HG03432 (cell line): ENCODE measurements at regions not wholly inside any gene's neighbourhood (a gene's known extent, or its start where the extent isn't known, plus 50 kb on each side); places are given as distances from the start of the nearest gene placed in this dataset.
"Not testable (repeated sequence)": the region's sequence is repeated elsewhere in the genome, so short reads cannot be mapped to it uniquely, and the experiment has no call there.

Experiments
- ATAC-seq: cut with Tn5 transposase; IDR thresholded peaks from one replicate; pipeline ENCODE4 v1.9.1; 2021; ENCODE audit warnings: mild to moderate bottlenecking, moderate library complexity; ENCODE audit not compliant: unreplicated experiment

DNA sequence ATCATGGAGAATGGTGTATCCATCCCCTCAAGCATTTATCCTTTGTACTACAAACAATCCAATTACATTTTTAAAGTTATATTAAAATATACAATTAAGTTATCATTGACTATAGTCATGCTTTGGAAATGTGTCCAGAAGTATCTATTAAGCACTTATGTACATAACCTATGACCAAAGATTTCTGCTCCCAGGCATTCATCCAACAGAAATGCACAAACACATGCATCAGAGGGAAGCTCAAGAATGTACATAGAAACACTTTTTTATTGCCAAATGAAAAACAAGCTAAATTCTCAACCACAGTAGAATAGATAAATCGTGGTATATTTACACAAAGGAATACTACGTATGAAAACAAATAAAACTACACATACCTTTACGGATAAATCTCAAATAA lies 700.5 kb upstream of the ZNF608 start:
- no peak for ATAC-seq

DNA sequence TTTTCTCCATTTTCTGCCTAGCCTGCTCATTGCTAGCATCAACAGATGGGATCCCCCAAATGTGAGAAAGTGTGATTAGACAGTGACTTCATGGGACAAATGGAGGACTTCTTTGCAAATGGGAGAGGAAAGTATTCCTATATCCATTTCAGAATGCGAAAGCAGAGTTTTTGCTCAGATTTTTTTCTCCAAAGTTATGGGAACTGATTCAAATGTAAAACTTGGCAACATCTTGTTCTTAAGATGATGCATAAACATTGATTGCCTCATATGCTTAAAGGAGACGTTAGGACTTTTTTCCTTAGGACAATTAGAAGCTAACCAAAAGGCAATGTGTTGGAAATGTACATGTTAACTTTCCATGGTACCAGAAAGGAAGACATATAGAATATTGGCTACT lies 704.3 kb upstream of the ZNF608 start:
- no peak for ATAC-seq

DNA sequence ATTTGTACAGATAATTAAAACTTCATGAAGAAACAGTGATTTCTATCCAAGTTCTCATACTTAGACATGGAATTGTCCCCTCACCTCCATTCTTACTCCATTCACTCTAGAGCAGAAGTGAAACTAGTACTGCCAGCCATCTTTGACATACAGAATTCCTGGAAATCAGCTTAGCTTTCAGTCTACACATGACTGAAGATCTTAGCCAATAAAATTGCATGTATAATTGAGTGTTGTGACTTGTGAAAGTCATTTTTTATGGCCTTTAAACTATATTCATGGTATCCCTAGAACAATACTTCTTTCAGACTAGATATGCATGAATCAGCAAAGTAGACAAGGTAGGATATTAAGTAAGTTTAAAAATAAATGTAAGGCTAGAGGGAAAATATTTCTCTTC lies 705.2 kb upstream of the ZNF608 start:
- ATAC-seq: no peak

DNA sequence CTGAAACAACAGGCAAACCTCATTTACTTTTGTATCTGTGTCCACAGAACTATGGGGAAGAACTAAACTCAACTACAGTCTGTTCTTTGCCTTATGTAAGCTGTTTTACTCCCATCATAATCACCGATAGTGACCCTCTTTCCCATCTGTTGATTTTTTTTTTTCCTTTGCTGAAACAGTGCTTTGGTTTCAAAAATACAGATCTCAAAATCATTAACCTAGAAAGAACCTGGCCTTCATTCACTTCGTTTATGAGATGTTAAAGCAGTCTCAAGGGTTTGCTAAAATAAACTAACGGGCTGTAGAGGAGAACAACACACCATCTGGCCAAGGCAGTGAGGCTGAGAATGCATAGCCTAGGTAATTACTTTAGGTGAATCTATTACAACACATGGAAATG lies 706.6 kb upstream of the ZNF608 start:
- no peak for ATAC-seq

DNA sequence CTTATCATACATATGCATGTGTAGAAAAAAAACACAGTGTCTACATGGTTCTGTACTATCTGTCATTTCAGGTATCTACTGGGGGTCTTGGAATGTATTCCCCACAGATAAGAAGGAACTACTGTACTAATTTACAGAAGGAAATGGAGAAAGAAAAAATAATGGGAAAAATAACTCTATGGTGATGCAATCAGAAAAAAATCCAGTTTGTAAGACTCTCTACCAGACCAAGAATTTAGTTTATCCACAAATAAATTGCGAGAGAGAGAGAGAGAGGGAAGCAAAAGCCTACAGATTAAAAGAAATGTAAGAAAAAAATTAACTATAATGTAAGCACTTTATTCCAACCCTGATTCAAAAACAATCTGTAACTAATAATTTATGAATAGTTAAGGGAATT lies 708.6 kb upstream of the ZNF608 start:
- ATAC-seq: no peak

DNA sequence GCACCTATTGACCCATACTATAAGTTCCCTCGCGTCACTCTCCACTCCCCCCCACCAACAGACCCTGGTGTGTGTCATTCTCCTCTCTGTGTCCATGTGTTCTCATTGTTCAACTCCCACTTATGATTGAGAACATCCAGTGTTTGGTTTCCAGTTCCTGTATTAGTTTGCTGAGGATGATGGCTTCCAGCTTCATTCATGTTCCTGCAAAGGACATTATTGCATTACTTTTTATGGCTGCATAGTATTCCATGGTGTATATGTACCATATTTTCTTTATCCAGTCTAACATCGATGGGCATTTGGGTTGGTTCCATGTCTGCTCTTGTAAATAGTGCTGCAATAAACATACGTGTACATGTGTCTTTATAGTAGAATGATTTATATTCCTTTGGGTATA lies 709.6 kb upstream of the ZNF608 start:
- ATAC-seq: not testable (repeated sequence)

DNA sequence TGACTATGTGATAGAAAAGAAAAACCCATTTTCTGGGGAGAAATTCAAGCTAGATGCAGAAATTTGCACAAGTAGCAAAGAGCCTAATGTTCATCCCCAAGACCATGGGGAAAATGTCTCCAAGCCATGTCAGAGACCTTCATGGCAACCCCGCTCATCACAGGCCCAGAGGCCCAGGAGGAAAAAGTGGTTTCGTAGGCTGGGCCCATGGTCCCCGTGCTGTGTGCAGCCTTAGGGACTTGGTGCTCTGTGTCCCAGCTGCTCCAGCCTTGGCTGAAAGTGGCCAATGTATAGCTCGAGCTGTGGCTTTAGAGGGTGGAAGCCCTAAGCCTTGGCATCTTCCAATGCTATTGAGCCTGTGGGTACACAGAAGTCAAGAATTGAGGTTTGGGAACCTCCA lies 711.2 kb upstream of the ZNF608 start:
- ATAC-seq: no peak

DNA sequence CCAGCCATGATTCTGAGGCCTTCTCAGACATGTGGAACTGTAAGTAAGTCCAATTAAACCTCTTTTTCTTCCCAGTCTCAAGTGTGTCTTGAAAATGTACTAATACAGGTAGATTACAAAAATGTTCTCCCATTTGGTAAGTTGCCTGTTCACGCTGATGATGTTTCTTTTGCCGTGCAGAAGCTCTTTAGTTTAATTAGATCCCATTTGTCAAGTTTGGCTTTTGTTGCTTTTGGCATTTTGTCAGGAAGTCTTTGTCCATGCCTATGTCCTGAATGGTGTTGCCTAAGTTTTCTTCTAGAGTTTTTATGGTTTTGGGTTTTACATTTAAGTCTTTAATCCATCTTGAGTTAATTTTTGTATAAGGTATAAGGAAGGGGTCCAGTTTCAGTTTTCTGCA lies 712.5 kb upstream of the ZNF608 start:
- not testable (repeated sequence) for ATAC-seq

DNA sequence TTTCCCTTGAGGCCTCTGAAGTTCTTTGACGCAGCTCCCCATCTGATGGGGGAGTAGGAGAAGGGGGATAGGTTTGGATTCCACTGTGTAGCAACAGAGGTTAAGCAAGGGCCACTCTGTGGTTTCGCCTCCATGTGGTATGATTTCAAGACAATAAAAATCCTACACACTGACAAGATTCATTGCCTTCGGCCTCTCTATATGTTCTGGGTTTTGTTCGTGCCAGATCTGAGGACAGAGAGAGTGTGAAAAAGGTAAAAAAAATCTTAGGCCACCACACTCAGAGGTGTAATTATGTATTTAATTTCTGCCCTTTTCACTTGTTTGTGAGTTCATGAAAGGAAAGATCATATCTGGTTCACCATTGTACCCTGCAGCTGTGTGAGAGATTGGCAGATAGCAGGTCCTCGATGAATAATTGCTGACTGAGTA lies 715.2 kb upstream of the ZNF608 start:
- no peak for ATAC-seq

DNA sequence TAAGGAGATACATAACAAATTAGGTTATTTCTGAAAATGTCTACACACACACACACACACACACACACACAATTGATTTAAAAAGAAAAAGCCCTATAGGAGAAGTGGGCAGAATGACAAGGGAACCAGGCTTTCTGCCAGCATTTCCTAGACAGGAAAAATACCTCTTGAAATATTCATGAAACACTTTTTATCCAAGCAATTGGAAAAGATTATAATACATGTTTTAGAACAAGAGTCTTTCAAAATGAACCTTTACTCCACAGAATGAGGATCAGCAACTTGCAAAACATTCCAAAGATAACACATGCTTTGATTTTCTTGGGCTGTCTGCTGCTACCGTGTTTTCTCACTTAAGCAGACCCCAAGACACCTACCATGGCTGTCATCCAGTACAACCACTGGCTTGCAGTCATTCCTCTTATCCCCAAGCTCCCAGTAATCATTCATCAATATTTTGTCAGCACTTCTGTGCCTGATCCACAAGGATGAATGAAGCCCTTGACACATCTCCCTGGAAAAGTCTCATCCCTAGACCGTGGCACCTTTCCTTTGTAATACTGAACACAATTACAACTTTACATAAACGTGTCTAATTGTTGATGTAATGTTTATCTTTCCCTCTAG lies 717.1 kb upstream of the ZNF608 start:
- ATAC-seq: no peak

DNA sequence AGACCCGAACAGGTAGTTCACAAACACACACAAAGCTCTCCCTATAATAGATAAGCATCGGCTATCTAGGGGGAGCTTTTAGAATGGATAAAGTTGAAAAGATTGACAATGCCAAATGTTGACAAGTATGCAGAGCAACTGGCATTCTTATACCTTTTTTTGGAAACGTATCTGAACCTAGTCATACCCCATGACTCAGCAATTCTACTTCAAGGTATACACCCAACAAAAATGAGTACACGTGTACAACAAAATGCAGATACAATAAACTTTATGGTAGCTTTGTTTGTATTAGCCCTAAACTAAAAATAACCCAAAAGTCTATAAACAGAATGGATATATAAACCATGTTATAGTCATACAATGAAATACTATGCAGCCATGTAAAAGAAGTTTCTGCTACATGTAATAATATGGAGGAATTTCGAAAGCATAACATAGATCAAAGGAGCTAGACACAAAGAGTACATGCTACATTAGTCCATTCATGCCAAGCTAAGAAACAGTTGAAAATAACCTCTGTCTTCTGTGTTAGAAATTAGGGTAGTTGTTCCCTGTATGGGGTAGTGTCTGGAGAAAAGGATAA lies 718.5 kb upstream of the ZNF608 start:
- ATAC-seq: no peak

DNA sequence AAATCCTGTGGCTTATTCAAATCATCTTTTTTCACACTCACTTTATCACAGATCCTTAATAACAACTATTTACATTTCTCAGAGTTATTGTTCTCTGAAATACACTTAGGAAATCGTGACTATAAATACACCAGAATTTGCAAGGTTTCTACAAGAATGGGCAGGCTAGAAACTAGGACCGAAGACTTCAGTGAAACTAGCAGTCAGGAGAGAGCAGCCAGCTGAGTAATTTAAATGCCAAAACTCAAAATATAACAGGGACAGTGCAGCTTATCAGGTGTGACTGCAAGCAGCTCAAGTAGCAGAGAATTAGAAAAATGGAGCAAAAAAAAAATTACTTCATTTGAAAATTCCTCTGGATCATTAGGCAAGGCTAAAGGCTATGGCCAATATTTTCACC lies 719.3 kb upstream of the ZNF608 start:
- ATAC-seq: no peak

DNA sequence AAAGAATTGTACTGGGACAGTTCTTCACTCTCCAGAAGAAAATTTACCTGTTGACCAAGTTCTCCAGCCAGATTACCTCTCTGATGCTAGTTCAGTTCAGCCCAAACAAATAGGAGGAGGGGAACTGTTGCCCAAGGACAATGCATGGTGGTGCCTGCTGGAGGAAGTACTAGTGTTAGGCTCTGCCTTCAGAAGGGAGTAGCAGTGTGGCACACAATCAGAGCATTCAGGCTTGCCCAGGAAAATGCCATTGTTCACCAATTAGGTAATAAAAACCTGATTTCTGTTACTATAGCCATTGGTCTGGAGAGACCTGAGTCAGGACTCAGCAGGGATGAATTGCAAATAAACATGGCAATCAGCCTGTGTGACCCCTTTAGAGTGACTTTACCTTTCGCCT lies 720.8 kb upstream of the ZNF608 start:
- no peak for ATAC-seq

DNA sequence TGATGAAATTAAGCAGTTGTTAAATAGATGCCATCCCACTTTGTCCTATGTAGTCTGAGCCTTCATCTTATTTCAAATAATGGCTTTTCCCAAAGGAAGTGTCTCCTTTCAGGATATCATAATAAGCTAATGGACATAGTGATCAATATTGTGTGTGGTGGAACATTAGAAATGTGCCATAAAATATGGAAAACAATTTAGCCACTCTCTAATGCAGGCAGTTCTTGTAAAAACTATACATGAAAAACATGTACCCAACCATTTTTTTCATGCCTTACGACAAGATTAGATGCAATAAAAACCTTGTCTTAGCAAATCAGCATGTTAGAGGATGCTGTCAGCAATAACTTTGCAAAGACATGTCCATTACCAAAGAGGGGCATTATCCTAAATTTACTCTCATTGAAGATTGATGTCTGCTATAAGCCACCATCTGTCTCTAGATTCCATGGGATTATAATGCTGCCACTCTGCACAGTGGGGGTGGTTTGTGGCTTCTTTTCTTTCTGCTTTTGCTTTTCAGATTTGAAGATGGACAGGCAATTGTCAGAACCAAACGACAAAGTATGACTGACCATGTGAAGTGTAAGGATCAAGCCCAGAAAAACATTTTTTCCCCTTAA lies 724.0 kb upstream of the ZNF608 start:
- ATAC-seq: no peak

DNA sequence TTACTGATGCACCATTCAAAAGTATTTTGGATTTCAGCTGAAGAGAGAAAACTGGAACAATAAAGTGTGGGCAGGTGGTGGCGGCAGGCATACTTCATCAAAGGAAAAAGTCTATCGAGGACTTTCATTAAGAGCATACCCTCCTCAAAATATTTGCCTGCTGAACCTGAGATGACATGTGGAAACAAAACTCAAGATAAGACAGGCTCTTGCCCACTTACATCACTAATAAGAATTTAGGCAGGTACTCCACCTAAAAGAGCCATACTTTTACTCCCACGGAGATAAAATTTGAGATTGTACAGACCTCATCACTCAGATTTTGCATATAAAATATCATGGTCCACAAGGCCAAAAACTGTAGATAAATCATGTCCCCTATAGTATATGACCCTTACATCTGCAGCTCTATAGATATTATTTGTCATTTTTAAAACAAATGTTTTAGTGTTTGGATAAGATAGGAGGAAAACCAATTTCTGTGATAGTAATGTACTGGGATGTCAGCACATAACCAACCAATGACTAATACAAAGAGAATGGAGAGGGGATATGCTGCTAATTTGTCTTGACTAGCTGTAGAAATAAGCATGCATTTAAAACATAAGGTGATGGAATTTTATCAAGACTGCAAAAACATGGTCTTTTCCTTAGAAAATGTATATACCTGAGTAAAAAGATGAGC lies 730.6 kb upstream of the ZNF608 start:
- ATAC-seq: no peak

DNA sequence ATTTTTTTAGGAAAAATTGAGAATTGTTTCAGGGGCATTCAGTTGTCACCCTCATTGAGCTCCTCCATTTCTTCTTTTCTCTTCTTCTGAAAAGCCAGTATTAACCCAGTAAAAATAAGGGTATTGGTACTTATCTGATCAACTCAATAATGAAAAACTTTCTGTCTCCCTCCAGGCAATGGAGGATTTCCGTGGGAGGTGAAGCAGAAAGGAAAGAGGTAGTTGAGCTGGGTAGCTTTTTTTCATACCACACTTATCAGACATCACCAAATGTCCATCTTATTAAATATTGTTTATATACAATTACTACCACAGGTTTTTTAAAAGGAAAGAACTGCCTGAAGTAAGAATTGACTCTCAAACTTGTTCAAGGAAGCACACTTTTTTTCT lies 731.1 kb upstream of the ZNF608 start:
- ATAC-seq: no peak

DNA sequence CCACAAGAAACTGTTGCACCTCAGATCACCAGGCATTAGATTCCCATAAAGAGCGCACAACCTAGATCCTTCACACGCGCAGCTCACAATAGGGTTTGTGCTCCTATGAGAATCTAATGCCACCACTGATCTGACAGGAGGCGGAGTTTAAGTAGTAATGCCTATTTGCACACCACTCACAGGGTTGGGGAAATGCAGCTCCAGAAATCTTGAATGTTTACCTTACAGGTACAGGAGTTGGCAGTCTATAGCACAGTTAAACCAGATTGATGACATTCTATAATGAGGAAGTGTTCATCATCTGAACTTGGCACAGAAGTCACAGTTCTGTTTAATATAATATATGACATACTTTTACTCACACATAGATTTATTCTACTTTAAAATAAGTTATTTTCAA lies 732.2 kb upstream of the ZNF608 start:
- ATAC-seq: no peak

DNA sequence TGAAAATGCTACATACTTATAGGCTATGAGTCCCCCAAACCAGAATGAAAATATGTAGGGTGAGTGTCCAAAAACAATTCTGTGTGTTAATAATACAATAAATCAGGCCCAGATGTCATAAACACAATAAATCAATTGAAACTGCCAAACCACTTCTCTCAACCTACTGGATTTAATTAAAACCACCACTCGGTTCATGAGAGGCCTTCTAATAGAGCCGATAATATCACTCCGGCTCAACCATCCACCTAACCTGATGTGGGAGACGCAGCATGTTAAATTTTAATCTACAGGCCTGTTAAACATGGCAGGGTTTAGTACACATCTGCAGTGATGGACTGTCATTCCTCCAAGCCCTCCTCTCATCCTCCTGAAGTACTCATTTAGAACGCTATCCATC lies 734.5 kb upstream of the ZNF608 start:
- ATAC-seq: no peak

DNA sequence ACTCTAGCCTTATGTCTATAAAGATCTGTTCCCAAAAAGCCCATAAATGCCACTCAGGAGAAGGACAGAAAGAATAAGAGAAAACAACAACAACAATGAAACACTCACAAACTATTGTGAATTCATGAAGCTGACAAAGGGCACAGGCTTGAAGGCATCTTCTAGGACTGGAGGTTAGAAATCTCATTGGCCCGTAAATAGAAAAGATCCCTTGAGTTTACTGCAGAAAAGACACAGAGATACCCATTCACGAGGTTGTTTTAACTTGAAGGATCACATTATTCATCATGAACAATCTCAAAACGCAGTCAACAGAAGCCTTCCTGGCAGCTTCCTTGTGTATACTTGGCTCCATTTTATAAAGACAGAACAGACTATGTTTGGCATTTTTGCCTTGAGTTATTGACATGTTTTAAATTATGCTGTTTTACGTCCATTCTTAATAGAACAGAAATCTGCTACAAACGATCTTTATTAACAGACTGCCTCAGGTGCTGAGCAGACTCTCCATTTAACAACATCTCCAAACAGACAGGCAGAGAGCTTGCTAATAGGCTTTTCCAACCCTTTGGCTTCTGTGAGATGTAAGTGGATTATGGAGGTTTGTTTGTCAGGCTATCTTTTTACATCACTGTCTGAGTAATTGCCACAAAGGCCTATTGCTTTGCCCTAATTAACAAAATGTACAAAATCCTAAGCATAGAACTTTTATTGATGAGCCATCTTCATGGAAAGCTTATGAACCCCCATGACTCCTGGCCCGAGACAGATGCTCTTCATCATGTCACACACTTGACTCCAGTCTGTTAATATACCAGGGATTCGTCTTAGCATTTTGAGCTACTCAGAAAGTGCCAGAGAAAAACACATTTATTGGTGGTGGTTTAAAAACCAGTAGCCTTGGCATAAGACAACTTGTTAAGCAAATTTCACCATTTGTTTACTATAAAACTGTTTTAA lies 735.3 kb upstream of the ZNF608 start:
- no peak for ATAC-seq

DNA sequence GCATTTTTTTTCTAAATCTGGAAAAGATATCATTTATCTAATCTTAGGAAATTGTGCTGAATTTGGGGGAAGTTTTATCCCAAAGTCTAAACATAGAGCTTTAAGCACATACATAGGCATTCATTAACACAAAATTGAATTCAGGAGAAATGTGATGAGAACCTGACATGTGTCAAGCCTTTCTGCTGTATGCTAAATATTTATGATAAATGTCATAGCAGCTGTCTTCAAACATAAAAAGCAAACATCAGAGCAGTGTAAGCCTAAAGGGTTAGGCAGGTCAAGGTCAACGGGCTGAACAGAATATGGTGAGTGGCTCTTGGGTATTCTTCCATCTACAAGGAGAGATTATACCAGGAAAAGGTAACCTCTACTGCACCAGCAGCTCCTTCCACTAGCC lies 737.2 kb upstream of the ZNF608 start:
- no peak for ATAC-seq

DNA sequence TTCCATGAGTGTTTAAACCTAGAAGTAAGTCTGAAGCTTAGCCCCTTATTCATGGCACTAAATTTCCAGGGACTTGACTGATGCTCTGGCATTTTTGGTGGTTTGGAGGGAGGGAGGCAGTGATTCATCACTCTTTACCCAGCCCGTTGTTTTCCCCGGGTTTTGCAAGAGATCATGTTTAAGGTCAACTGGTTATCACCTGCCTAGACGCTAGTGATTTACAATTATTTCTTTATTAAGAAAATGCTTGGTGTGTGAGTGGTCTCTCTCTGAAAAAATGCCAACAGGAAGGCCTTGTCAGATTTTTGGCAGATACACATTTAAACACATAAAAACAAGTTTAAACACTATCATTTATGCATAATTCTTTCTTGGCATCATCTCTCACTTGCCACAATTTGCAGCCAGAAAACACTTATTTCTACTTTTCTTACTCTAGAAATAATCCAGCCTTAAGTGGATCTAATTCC lies 737.9 kb upstream of the ZNF608 start:
- ATAC-seq: no peak
